ENCODE measurements at regions not wholly inside any gene's neighbourhood (a gene's known extent, or its start where the extent isn't known, plus 50 kb on each side); places are given as distances from the start of the nearest gene placed in this dataset.

DNA sequence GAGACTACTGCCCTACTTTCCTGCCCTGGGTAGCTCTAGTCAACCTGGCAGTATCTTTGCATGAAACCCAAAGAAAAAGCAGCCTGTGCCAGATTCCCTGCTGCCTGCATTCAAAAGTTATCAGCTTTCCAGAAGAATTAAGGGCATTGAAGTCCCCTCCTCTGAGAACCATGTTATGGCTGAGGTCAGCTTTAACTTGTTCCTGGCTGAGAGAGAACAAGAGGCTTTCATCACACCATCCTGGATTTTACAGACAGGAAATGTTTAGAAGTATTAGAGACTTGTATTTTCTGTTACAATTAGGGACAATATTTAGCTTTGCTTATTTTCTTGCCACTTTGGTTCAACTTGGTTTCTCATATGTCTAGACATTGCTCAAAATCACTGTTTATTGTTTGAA lies 238.8 kb downstream of the ARL4A start:
- TF ChIP-seq EP300 (IDR thresholded peaks at IDR 0.05; ENCODE audit: borderline replicate concordance), result no peak
- TF ChIP-seq TAF1 (IDR thresholded peaks at IDR 0.05; ENCODE audit: low read depth), result no peak
- TF ChIP-seq, protein P1, sequence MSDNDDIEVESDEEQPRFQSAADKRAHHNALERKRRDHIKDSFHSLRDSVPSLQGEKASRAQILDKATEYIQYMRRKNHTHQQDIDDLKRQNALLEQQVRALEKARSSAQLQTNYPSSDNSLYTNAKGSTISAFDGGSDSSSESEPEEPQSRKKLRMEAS (IDR thresholded peaks at IDR 0.05), result no peak
- no peak for TF ChIP-seq RAD21 (IDR thresholded peaks at IDR 0.05; ENCODE audit: low read depth)
- TF ChIP-seq TEAD4 (IDR thresholded peaks at IDR 0.05), result no peak
- TF ChIP-seq EGR1 (IDR thresholded peaks at IDR 0.05), result no peak
- TF ChIP-seq FOXM1 (IDR thresholded peaks at IDR 0.05; ENCODE audit: borderline replicate concordance, low read depth), result no peak
- TF ChIP-seq YY1 (IDR thresholded peaks at IDR 0.05; ENCODE audit: low read depth), result no peak
- TF ChIP-seq CREB1 (IDR thresholded peaks at IDR 0.05; ENCODE audit: low read depth), result no peak
